Large intestine (tissue), 3 donors: ENCODE measurements at regions not wholly inside any gene's neighbourhood (a gene's known extent, or its start where the extent isn't known, plus 50 kb on each side); places are given as distances from the start of the nearest gene placed in this dataset.

Source experiments
- DNase-seq, 2 donors: peaks; one replicate each; pipeline versions ENCODE4 v3.0.0 to v3.0.0-alpha.2; 2013
- H3K27ac ChIP-seq: one replicate; pipeline ENCODE4 v1.5.1; 2013; ENCODE audit warnings: low read length
- H3K27me3 ChIP-seq: 2 replicates; pipeline ENCODE4 v1.6.1; 2013; ENCODE audit warnings: low read length; ENCODE audit not compliant: control insufficient read depth, insufficient read depth
- H3K36me3 ChIP-seq: 2 replicates; pipeline ENCODE4 v1.6.1; 2013; ENCODE audit warnings: low read length; ENCODE audit not compliant: control insufficient read depth, insufficient read depth
- H3K4me1 ChIP-seq: one replicate; pipeline ENCODE4 v1.6.1; 2013; ENCODE audit warnings: low read length; ENCODE audit not compliant: control insufficient read depth, insufficient read depth
- H3K4me3 ChIP-seq: one replicate; pipeline ENCODE4 v1.5.1; 2013; ENCODE audit warnings: low read length
- H3K9me3 ChIP-seq: one replicate; pipeline ENCODE4 v1.6.1; 2013; ENCODE audit warnings: mild to moderate bottlenecking, low read depth, low read length, moderate library complexity; ENCODE audit not compliant: control insufficient read depth
- WGBS: methylation state at CpG from one replicate; pipeline ENCODE4 v1.1.5; 2013; ENCODE audit warnings: low lambda C conversion rate; ENCODE audit not compliant: insufficient coverage; 5-methylcytosine and 5-hydroxymethylcytosine counted together

- H3K9me3 ChIP-seq: no peaks in the 10 kb centered on the region
- no peaks in the 10 kb centered on the region for H3K27me3 ChIP-seq
- no peaks in the 10 kb centered on the region for H3K36me3 ChIP-seq
- H3K4me3 ChIP-seq: no peak overlapping the region
- H3K27ac ChIP-seq: no peak overlapping the region
- DNase-seq: no peak
- no peaks in the 10 kb centered on the region for H3K4me1 ChIP-seq
These were observed 169.5 kb upstream of the DPYD start for GRCh38 chr1:98090351-98090750.

- H3K4me3 ChIP-seq: no peak overlapping the region
- 78% methylated on average over 2 of the region's 3 CpGs for WGBS
- H3K27me3 ChIP-seq: no peaks in the 10 kb centered on the region
- H3K36me3 ChIP-seq: no peaks in the 10 kb centered on the region
- DNase-seq: no peak
- no peak overlapping the region for H3K27ac ChIP-seq
- no peaks in the 10 kb centered on the region for H3K9me3 ChIP-seq
- H3K4me1 ChIP-seq: no peaks in the 10 kb centered on the region
These were observed 167.5 kb upstream of the DPYD start for GRCh38 chr1:98088381-98088780.

GRCh38 chr1:98086796-98087441, 166.1 kb upstream of the DPYD start:
- Histone ChIP-seq H3K36me3 (no peaks in the 10 kb centered on the region), H3K27me3 (no peaks in the 10 kb centered on the region), H3K4me1 (no peaks in the 10 kb centered on the region), H3K27ac (no peak overlapping the region), H3K9me3 (no peaks in the 10 kb centered on the region), H3K4me3 (no peak overlapping the region)
- WGBS: 40% methylated on average over 2 of the region's 3 CpGs
- no peak for DNase-seq

DNA sequence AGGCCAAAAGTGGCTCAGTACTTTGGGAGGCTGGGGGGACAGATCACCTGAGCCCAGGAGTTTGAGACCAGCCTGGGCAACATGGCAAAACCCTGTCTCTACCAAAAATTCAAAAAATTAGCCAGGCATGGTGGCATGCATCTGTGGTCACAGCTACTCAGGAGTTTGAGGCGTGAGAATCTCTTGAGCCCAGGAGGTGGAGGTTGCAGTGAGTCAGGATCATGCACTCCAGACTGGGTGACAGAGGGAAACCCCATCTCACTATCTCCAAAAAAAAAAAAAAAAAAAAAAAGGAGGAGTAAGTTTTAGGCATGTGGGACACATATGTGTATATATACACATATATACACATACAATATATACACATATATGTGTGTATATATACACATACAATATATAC, 165.3 kb upstream of the DPYD start:
- no peak for DNase-seq
- Histone ChIP-seq H3K4me3 (no peak overlapping the region), H3K4me1 (no peaks in the 10 kb centered on the region), H3K27ac (no peak overlapping the region), H3K9me3 (no peaks in the 10 kb centered on the region), H3K36me3 (no peaks in the 10 kb centered on the region), H3K27me3 (no peaks in the 10 kb centered on the region)
- WGBS: no CpG with 5 or more reads among the region's 1 CpG

GRCh38 chr1:98084188-98084587, 163.4 kb upstream of the DPYD start:
- H3K9me3 ChIP-seq: no peaks in the 10 kb centered on the region
- no peaks in the 10 kb centered on the region for H3K27me3 ChIP-seq
- WGBS: 83% methylated on average over 1 of the region's 2 CpGs
- H3K36me3 ChIP-seq: no peaks in the 10 kb centered on the region
- H3K4me3 ChIP-seq: no peak overlapping the region
- no peak for DNase-seq
- no peak overlapping the region for H3K27ac ChIP-seq
- H3K4me1 ChIP-seq: no peaks in the 10 kb centered on the region

DNA sequence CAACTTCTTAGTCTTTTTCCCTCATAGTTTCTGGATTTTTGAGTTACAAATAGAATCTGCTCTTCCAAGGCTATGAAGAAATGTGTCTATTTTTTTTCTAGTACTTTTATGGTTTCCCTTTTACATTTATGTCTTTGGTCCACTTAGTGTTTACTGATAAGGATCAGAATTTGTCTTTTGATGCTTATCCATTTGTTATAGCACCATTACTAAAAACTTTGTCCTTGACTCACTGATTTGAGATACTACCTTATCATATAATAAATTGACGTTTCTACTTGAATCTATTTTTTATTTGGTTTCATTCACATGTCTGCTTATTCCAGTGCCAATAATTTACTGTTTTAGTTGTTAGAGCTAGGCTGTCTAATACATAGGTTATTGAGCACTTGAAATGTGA, 161.1 kb upstream of the DPYD start:
- 20% methylated on average over 1 of the region's 1 CpG for WGBS
- H3K27ac ChIP-seq: no peak overlapping the region

GRCh38 chr1:98078596-98078995, 157.8 kb upstream of the DPYD start:
- DNase-seq: no peak
- Histone ChIP-seq H3K27me3 (no peaks in the 10 kb centered on the region), H3K4me1 (no peaks in the 10 kb centered on the region), H3K9me3 (no peaks in the 10 kb centered on the region), H3K4me3 (no peak overlapping the region), H3K27ac (no peak overlapping the region), H3K36me3 (no peaks in the 10 kb centered on the region)
- WGBS: 80% methylated on average over 1 of the region's 2 CpGs

More for the DNA sequence above, 161.1 kb upstream of the DPYD start:
- H3K9me3 ChIP-seq: no peaks in the 10 kb centered on the region
- no peak for DNase-seq
- no peaks in the 10 kb centered on the region for H3K27me3 ChIP-seq
- no peaks in the 10 kb centered on the region for H3K36me3 ChIP-seq
- no peaks in the 10 kb centered on the region for H3K4me1 ChIP-seq
- no peak overlapping the region for H3K4me3 ChIP-seq

GRCh38 chr1:98077691-98078090, 156.9 kb upstream of the DPYD start:
- WGBS: no CpG with 5 or more reads among the region's 2 CpGs

DNA sequence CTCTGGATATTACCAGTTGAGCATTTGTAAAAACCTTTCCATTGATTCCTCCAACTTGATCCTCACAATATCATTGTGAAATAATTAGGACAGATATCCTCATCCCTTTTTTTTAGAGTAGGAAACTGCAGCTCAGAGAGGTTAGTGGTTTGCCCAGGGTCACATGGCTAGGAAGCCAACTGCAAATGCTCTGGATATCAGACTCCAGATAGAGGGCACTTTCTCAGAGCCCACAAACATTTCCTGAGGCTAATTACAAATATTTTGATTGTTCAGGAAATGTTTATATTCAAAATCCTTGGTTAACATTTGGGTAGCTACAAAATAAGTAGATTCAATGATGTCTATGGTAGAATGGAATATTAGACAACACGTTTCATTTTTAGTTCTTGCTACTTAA, 154.8 kb upstream of the DPYD start:
- WGBS: no CpG with 5 or more reads among the region's 1 CpG
- Histone ChIP-seq H3K27ac (no peak overlapping the region), H3K4me1 (no peaks in the 10 kb centered on the region), H3K4me3 (no peak overlapping the region), H3K36me3 (no peaks in the 10 kb centered on the region), H3K27me3 (no peaks in the 10 kb centered on the region), H3K9me3 (no peaks in the 10 kb centered on the region)
- no peak for DNase-seq

More at GRCh38 chr1:98077691-98078090, 156.9 kb upstream of the DPYD start:
- Histone ChIP-seq H3K9me3 (no peaks in the 10 kb centered on the region), H3K36me3 (no peaks in the 10 kb centered on the region), H3K4me3 (no peak overlapping the region), H3K27me3 (no peaks in the 10 kb centered on the region), H3K27ac (no peak overlapping the region), H3K4me1 (no peaks in the 10 kb centered on the region)
- no peak for DNase-seq

GRCh38 chr1:98073823-98074222, 153.0 kb upstream of the DPYD start:
- WGBS: no CpG with 5 or more reads among the region's 3 CpGs
- no peaks in the 10 kb centered on the region for H3K4me1 ChIP-seq
- no peaks in the 10 kb centered on the region for H3K9me3 ChIP-seq
- no peak overlapping the region for H3K4me3 ChIP-seq
- DNase-seq: no peak
- no peaks in the 10 kb centered on the region for H3K36me3 ChIP-seq
- no peak overlapping the region for H3K27ac ChIP-seq
- H3K27me3 ChIP-seq: no peaks in the 10 kb centered on the region

DNA sequence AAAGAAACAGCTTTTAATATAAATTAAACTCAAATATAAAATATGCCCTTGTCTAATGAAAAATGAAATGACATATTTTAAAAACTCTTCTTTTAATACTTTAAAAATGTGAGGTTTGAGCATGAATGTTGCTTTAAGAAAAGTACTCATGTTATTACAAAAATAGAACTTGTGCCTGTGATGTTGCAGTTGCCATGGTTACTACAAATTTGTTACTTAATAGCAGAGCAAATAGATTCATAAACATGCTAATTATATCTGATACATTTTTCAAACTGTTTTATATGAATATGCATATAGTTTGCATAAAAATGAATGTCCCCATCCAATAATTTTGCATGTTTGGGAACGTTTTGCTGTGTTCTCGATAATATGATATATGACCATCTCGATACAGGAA, 152.3 kb upstream of the DPYD start:
- Histone ChIP-seq H3K4me1 (no peaks in the 10 kb centered on the region), H3K36me3 (no peaks in the 10 kb centered on the region), H3K27me3 (no peaks in the 10 kb centered on the region), H3K4me3 (no peak overlapping the region), H3K9me3 (no peaks in the 10 kb centered on the region), H3K27ac (no peak overlapping the region)
- WGBS: 100% methylated on average over 2 of the region's 3 CpGs
- no peak for DNase-seq
